GM19023 (cell line): ENCODE measurements at regions not wholly inside any gene's neighbourhood (a gene's known extent, or its start where the extent isn't known, plus 50 kb on each side); places are given as distances from the start of the nearest gene placed in this dataset.
A peak's percentile ranks its signal among the peaks of the same experiment; 100 is the strongest.
"Not testable (repeated sequence)": the region's sequence is repeated elsewhere in the genome, so short reads cannot be mapped to it uniquely, and the experiment has no call there.

ENCODE experiments used
- ATAC-seq: cut with Tn5 transposase; IDR thresholded peaks from one replicate; pipeline ENCODE4 v1.9.1; 2021; ENCODE audit warnings: mild to moderate bottlenecking, moderate library complexity; ENCODE audit not compliant: unreplicated experiment

DNA sequence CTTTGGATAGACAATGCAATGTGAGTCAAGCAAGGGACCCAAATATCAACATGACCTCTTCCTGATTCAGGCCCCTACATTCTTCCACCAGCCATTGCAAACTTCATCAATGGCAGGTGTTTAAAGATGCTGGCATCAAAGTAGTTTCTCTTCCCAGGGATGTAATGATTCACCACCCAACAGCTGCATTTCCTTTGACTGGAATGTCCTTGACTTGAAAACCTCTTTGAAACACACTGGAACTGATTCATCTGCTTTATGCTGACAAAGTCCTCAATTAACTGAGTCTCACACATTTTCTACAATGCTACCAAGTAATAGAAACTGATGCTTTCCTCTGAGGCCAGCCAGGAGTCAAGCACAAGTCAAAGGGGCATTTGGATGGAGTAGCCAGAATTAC lies 385.5 kb downstream of the GBE1 start:
- no peak for ATAC-seq

GRCh38 chr3:81364411-81364810 lies 397.0 kb downstream of the GBE1 start:
- no peak for ATAC-seq

- no peak for ATAC-seq
Measured at GRCh38 chr3:81363816-81364215, 397.6 kb downstream of the GBE1 start.

DNA sequence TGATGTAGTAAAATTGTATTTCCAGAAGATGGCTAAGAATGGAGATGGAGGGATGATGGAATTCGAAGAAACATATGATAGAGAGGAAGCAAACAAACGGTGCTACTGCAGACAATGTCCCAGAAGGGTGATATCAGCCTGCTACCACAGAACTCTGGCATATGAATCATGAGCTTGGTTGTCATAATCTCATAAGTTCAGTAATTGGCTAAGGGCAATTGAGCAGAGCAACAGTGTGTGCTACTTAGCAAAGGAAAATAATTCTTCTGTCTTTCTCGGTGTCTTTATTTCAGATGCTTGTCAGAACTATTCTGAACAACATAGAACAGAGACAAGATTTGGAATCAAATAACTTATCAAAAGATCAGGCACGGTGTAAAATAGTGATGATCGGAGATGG lies 407.3 kb downstream of the GBE1 start:
- no peak for ATAC-seq

- ATAC-seq, result no peak
Measured at GRCh38 chr3:81352867-81353266, 408.6 kb downstream of the GBE1 start.

GRCh38 chr3:81349816-81350340 lies 411.6 kb downstream of the GBE1 start:
- ATAC-seq, result no peak

DNA sequence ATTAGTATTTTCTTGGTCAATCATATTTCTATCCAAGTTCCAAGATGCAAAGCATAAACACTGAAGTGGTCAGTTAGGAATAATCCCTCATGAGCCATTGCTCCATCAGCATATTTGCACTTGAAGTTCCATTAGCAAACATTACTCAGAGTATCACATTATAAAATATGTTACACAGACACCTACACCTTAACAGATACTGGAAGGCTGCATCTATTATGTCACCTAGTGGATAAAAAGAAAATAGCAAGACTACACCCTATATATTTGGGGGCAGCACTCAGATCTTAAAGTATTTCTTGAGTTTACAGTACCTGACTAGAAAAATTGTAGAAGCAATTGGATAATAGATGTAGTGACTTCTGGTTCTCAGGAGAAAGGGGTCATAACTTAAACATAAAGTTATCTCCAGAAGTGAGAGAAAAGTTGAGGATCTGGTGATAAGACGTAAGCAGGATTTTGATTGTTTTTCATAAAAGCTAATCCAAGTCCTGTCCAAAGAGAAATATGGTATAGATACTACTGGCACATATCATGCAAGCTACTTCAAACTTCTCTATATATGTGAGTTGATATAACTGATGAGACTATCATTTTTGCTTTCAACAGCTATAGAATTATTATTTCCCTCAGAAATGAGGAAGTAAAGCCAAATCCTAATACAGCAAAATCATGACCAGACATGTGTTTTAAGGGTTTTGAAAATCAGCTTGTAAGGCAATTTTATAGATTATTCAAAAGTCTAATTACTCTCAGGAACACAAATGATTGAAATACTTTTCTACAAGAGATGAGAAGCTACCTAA lies 422.2 kb downstream of the GBE1 start:
- peak; percentile 84 for ATAC-seq

GRCh38 chr3:81336470-81336869 lies 425.0 kb downstream of the GBE1 start:
- ATAC-seq, result no peak

DNA sequence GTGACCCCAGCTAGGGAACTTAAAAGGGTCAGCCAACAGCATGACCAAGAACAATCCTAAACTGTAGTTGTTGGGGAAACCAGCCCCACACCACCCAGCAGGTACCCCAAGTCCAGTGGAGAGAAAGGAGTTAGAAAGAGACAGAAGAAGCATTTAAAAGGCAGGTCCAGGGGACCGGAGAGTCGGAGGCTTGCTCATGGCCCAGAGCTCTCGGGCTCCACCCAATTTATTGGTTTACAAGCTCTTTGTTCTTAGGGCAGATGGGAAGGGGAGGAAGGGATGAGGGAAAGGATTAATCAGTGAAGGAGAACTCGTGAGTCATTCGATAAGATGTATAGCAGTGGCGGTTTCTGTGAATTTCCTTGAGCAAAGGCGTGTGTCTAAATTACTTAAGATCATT lies 431.6 kb downstream of the GBE1 start:
- not testable (repeated sequence) for ATAC-seq

DNA sequence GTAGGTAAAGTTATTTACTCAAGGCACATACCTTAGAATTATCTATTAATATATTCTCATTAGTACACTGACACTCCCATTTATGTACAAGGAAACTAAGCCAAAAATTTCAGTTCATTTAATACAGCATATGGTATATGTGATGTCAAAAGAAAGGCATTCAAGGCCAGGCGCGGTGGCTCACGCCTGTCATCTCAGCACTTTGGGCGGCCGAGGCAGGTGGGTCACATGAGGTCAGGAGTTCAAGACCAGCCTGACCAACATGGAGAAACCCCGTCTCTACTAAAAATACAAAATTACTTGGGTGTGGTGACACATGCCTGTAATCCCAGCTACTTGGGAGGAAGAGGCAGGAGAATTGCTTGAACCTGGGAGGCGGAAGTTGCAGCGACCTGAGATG lies 435.2 kb downstream of the GBE1 start:
- no peak for ATAC-seq

DNA sequence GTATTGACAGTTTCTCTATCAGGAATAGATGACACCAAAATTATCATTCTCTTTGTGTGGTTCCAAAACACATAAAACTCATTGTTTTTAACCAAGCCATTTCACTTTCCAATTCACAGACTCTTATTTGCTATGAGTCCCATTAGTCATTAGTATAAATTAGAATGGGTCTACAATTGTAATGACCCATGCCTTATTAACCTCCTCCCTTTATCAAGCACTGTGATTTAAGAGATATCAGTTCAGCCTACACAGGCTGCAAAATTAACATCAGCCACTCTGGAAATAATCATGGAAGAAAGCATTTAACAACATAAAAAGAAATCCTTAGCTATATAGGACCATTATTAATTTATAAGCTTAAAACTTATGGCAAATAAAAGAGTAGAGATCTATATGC lies 440.6 kb downstream of the GBE1 start:
- no peak for ATAC-seq

GRCh38 chr3:81315030-81315429 lies 446.4 kb downstream of the GBE1 start:
- ATAC-seq, result no peak

- ATAC-seq, result no peak
Measured at GRCh38 chr3:81311321-81311720, 450.1 kb downstream of the GBE1 start.

DNA sequence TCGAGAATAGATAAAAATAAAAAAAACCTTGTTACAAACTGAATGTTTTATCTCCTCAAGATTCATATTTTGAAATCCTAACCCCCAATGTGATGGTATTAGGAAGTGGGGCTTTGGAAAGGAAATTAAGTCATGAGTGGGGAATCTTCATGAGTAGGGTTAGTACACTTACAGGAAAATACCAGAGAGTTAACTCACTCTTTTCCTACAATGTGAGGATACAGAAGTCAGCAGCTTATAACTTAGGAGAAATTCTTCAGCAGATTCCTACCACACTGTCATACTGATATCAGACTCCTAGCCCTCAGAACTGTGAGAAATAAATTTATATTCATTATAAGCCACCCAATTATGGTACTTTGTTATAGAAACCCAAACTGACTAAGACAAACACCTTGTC lies 453.1 kb downstream of the GBE1 start:
- ATAC-seq, result no peak

- ATAC-seq, result no peak
Measured at GRCh38 chr3:81307221-81307620, 454.2 kb downstream of the GBE1 start.

DNA sequence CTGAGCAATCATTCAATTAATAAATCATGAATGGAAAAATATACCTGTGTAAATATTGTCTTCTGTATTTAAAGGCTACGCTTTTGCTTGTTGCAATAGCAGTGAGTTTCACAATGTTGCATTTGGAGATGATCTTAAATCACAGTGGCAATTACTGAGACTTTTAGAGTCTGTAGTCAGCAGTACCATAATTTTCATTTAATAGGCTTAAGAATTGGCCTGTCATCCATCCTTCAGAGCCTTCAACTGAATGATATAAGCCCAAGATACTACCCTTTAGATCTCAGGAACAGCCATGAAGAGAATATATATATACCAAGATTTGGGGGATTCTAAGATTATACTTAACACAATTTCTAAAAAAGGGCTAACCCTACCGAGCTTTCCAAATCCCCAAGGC lies 458.1 kb downstream of the GBE1 start:
- ATAC-seq, result no peak

GRCh38 chr3:81302045-81302444 lies 459.4 kb downstream of the GBE1 start:
- peak; percentile 69 for ATAC-seq

GRCh38 chr3:81301230-81301629 lies 460.2 kb downstream of the GBE1 start:
- ATAC-seq, result no peak

DNA sequence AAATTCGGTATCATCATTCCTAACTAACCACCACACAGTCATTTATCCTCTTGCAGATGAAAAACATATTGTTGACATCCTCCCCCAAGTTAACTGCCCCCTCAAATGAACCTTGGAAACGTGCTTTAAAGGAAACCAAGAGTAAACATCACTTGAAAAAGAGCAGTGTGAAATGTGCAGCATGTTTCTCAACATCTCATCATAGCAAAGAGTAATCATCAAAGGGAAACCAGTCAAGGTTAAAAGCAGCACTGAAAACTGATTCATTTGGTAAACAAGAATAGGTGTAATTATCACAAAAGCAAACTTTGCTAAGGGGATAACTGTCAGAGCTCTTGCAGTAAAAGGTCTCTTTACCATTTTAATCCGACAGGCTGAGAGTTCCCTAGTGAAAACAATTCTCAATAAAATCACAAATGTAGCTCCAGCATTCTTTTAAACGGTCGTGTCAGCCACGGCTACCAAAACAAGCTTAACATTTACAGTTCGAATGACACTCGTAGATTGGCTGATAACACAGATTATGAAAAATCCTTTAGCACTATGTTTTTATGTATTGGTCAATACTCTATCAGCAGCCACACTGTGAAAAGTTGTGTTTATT lies 461.0 kb downstream of the GBE1 start:
- no peak for ATAC-seq

DNA sequence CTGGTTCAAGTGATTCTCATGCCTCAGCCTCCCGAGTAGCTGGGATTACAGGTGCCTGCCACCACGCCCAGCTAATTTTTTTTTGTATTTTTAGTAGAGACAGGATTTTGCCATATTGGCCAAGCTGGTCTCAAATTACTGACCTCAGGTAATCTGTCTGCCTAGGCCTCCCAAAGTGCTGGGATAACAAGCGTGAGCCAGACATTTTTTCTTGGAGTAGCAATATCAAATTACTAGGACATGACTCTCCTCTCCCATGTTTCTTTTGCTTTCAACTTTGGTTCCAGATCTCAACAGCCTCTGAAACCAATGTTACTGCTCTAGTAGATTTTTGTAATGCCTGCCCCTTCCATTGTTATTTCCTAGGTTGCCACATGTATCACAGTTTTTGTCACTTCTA lies 462.0 kb downstream of the GBE1 start:
- no peak for ATAC-seq

- no peak for ATAC-seq
Measured at GRCh38 chr3:81295906-81296577, 465.4 kb downstream of the GBE1 start.

DNA sequence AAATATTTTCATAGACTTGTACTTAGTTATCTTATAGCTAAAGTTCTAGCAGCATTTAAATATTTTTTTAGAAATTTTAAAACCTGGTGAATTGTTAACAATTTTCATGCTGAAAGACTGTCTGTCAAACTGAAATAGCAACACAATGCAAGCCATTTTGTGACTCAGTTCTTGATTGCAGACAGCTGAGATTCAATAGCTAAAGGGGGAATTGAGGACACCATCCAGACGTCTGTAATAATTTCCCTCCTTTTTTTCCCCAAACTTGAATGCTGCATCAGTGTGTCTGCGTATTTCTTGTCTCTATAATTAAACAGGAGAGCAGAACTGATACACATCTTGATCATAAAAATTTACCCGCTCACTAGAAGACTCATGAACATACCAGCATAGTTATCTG lies 468.3 kb downstream of the GBE1 start:
- no peak for ATAC-seq
